GDM1 (cell line): ENCODE measurements at regions not wholly inside any gene's neighbourhood (a gene's known extent, or its start where the extent isn't known, plus 50 kb on each side); places are given as distances from the start of the nearest gene placed in this dataset.
"Not testable (repeated sequence)": the region's sequence is repeated elsewhere in the genome, so short reads cannot be mapped to it uniquely, and the experiment has no call there.

Experiments
- DNase-seq: peaks from one replicate; lab custom pipeline; 2025; lab: John Stamatoyannopoulos, UW

- no peak for DNase-seq
Observed at GRCh38 chr6:21918666-21919065, 325.1 kb downstream of the SOX4 start.

- no peak for DNase-seq
Observed at GRCh38 chr6:21922086-21922485, 328.5 kb downstream of the SOX4 start.

GRCh38 chr6:21924002-21924401, 330.5 kb downstream of the SOX4 start:
- no peak for DNase-seq

GRCh38 chr6:21928827-21929226, 335.3 kb downstream of the SOX4 start:
- DNase-seq = no peak

GRCh38 chr6:21931641-21932335, 338.2 kb downstream of the SOX4 start:
- no peak for DNase-seq

- DNase-seq = no peak
Observed at GRCh38 chr6:21933351-21933750, 339.8 kb downstream of the SOX4 start.

GRCh38 chr6:21935142-21935541, 341.6 kb downstream of the SOX4 start:
- no peak for DNase-seq

GRCh38 chr6:21935561-21936028, 342.0 kb downstream of the SOX4 start:
- no peak for DNase-seq

- DNase-seq = no peak
Observed at GRCh38 chr6:21937466-21937865, 343.9 kb downstream of the SOX4 start.

- not testable (repeated sequence) for DNase-seq
Observed at GRCh38 chr6:21939066-21939465, 345.5 kb downstream of the SOX4 start.

GRCh38 chr6:21941926-21942325, 348.4 kb downstream of the SOX4 start:
- DNase-seq = no peak

GRCh38 chr6:21942897-21943296, 349.3 kb downstream of the SOX4 start:
- DNase-seq = no peak

GRCh38 chr6:21946298-21946783, 350.5 kb downstream of the PRL start:
- no peak for DNase-seq

GRCh38 chr6:21947227-21947626, 349.6 kb downstream of the PRL start:
- DNase-seq = not testable (repeated sequence)

- no peak for DNase-seq
Observed at GRCh38 chr6:21947731-21948386, 349.0 kb downstream of the PRL start.

- no peak for DNase-seq
Observed at GRCh38 chr6:21949211-21949801, 347.5 kb downstream of the PRL start.

- DNase-seq = no peak
Observed at GRCh38 chr6:21952367-21952766, 344.5 kb downstream of the PRL start.

GRCh38 chr6:21953831-21954801, 342.7 kb downstream of the PRL start:
- peak; percentile 26 for DNase-seq

GRCh38 chr6:21955053-21955595, 341.7 kb downstream of the PRL start:
- DNase-seq = no peak

GRCh38 chr6:21955951-21956350, 340.9 kb downstream of the PRL start:
- DNase-seq = no peak

GRCh38 chr6:21958428-21958827, 338.4 kb downstream of the PRL start:
- no peak for DNase-seq

GRCh38 chr6:21961226-21961625, 335.6 kb downstream of the PRL start:
- DNase-seq = no peak
